ENCODE measurements at regions not wholly inside any gene's neighbourhood (a gene's known extent, or its start where the extent isn't known, plus 50 kb on each side); places are given as distances from the start of the nearest gene placed in this dataset.
"Not testable (repeated sequence)": the region's sequence is repeated elsewhere in the genome, so short reads cannot be mapped to it uniquely, and the experiment has no call there.

- TF ChIP-seq, protein P1, sequence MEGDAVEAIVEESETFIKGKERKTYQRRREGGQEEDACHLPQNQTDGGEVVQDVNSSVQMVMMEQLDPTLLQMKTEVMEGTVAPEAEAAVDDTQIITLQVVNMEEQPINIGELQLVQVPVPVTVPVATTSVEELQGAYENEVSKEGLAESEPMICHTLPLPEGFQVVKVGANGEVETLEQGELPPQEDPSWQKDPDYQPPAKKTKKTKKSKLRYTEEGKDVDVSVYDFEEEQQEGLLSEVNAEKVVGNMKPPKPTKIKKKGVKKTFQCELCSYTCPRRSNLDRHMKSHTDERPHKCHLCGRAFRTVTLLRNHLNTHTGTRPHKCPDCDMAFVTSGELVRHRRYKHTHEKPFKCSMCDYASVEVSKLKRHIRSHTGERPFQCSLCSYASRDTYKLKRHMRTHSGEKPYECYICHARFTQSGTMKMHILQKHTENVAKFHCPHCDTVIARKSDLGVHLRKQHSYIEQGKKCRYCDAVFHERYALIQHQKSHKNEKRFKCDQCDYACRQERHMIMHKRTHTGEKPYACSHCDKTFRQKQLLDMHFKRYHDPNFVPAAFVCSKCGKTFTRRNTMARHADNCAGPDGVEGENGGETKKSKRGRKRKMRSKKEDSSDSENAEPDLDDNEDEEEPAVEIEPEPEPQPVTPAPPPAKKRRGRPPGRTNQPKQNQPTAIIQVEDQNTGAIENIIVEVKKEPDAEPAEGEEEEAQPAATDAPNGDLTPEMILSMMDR (conservative IDR thresholded peaks at IDR 0.05; ENCODE audit: low read length): not testable (repeated sequence)
- TF ChIP-seq EZH2phosphoT487 (IDR thresholded peaks at IDR 0.05; ENCODE audit: borderline replicate concordance, low read depth, low read length): not testable (repeated sequence)
Observed at GRCh38 chr9:14990647-14991046, 80.4 kb upstream of the FREM1 start.

Measured in OCI-LY7 (cell line).